ENCODE measurements at regions not wholly inside any gene's neighbourhood (a gene's known extent, or its start where the extent isn't known, plus 50 kb on each side); places are given as distances from the start of the nearest gene placed in this dataset.

GRCh38 chr3:153315781-153316180 lies 153.8 kb downstream of the RAP2B start:
- no peaks in the 10 kb centered on the region for H3K36me3 Mint-ChIP-seq
- H3K4me3 Mint-ChIP-seq = no peak overlapping the region
- Histone ChIP-seq H3K4me3 (replicated peaks in 1 of 3; ENCODE audit: low read depth in 2 of 3, low read length in 3 of 3) (no peak overlapping the region), H3K79me2 (ENCODE audit: insufficient read depth, low read length) (no peaks in the 10 kb centered on the region), H3K4me1 (ENCODE audit: control insufficient read depth in 1 of 2, insufficient read depth in 2 of 2, low read length in 2 of 2) (peaks cover 5 to 7% of the 10 kb centered on the region in 2 donors), H3K27ac (ENCODE audit: low read depth in 1 of 2, low read length in 2 of 2) (no peak overlapping the region), H3K27me3 (ENCODE audit: control insufficient read depth in 2 of 2, insufficient read depth in 2 of 2, low read length in 2 of 2) (no peaks in the 10 kb centered on the region), H3K9ac (ENCODE audit: insufficient read depth, low read length, poor library complexity, severe bottlenecking) (no peak overlapping the region), H3K9me3 (replicated peaks in 1 of 2; ENCODE audit: control insufficient read depth in 1 of 2, insufficient read depth in 1 of 2, low read length in 2 of 2) (peaks cover 0 to 10% of the 10 kb centered on the region in 2 donors), H3K4me2 (replicated peaks; ENCODE audit: extremely low read depth, low read length, poor library complexity, severe bottlenecking) (no peak overlapping the region), H4K20me1 (ENCODE audit: insufficient read depth, low read length) (no peaks in the 10 kb centered on the region), H2AFZ (ENCODE audit: insufficient read depth, low read depth, low read length, poor library complexity, severe bottlenecking) (no peak overlapping the region), H3K36me3 (replicated peaks in 1 of 2; ENCODE audit: control insufficient read depth in 1 of 2, insufficient read depth in 2 of 2, low read length in 2 of 2) (no peaks in the 10 kb centered on the region)
- H3K27me3 Mint-ChIP-seq (ENCODE audit: low read depth in 3 of 3) = peaks cover 0 to 3% (median 0%) of the 10 kb centered on the region in 3 donors
- DNase-seq = no peak
- H3K9me3 Mint-ChIP-seq = peaks cover 0 to 18% (median 10%) of the 10 kb centered on the region in 7 donors
- intact Hi-C loops (cut with micrococcal nuclease) = no loop called here
- peaks cover 23% of the 10 kb centered on the region for H3K4me1 Mint-ChIP-seq
- TF ChIP-seq CTCF (IDR thresholded peaks at IDR 0.05) = no peak
- H3K27ac Mint-ChIP-seq = no peak overlapping the region

- peak in 2 of 3 donors; percentile 6 to 19 for DNase-seq
- Histone ChIP-seq H3K4me3 (replicated peaks in 1 of 3; ENCODE audit: low read depth in 2 of 3, low read length in 3 of 3) (peak overlapping the region in 1 of 3 experiments; percentile 37), H3K4me2 (replicated peaks; ENCODE audit: extremely low read depth, low read length, poor library complexity, severe bottlenecking) (peak overlapping the region; percentile 46), H3K27me3 (ENCODE audit: control insufficient read depth in 2 of 2, insufficient read depth in 2 of 2, low read length in 2 of 2) (no peaks in the 10 kb centered on the region), H3K9ac (ENCODE audit: insufficient read depth, low read length, poor library complexity, severe bottlenecking) (no peak overlapping the region), H3K36me3 (replicated peaks in 1 of 2; ENCODE audit: control insufficient read depth in 1 of 2, insufficient read depth in 2 of 2, low read length in 2 of 2) (no peaks in the 10 kb centered on the region), H3K9me3 (replicated peaks in 1 of 2; ENCODE audit: control insufficient read depth in 1 of 2, insufficient read depth in 1 of 2, low read length in 2 of 2) (peaks cover 0 to 10% of the 10 kb centered on the region in 2 donors), H3K27ac (ENCODE audit: low read depth in 1 of 2, low read length in 2 of 2) (peak overlapping the region in 1 of 2 donors; percentile 6), H2AFZ (ENCODE audit: insufficient read depth, low read depth, low read length, poor library complexity, severe bottlenecking) (peak overlapping the region; percentile 6), H3K4me1 (ENCODE audit: control insufficient read depth in 1 of 2, insufficient read depth in 2 of 2, low read length in 2 of 2) (peaks cover 7 to 10% of the 10 kb centered on the region in 2 donors), H3K79me2 (ENCODE audit: insufficient read depth, low read length) (no peaks in the 10 kb centered on the region), H4K20me1 (ENCODE audit: insufficient read depth, low read length) (no peaks in the 10 kb centered on the region)
- Mint-ChIP-seq H3K4me1 (peaks cover 16% of the 10 kb centered on the region), H3K27ac (peak overlapping the region in 4 of 7 donors; percentile 9 to 70 (median 39)), H3K9me3 (peaks cover 0 to 14% (median 9%) of the 10 kb centered on the region in 7 donors), H3K36me3 (no peaks in the 10 kb centered on the region), H3K4me3 (peak overlapping the region in 1 of 2 donors; percentile 50), H3K27me3 (ENCODE audit: low read depth in 3 of 3) (peaks cover 0 to 1% (median 0%) of the 10 kb centered on the region in 3 donors)
- intact Hi-C loops (cut with micrococcal nuclease) = no loop called here
- whole genome bisulfite sequencing (ENCODE audit: insufficient coverage) = no CpG with 5 or more reads among the region's 2 CpGs
- no peak for TF ChIP-seq CTCF (IDR thresholded peaks at IDR 0.05)
These were observed 157.9 kb downstream of the RAP2B start for GRCh38 chr3:153319705-153320554.

Data from CD14-positive monocyte (primary cell).